ENCODE measurements at regions not wholly inside any gene's neighbourhood (a gene's known extent, or its start where the extent isn't known, plus 50 kb on each side); places are given as distances from the start of the nearest gene placed in this dataset.

- Histone ChIP-seq H3K4me1 (ENCODE audit: control insufficient read depth, insufficient read depth, low read length) (no peaks in the 10 kb centered on the region), H3K27me3 (ENCODE audit: control insufficient read depth, insufficient read depth) (no peaks in the 10 kb centered on the region), H3K4me3 (ENCODE audit: low read length) (no peak overlapping the region), H3K27ac (ENCODE audit: low read length) (no peak overlapping the region), H3K9me3 (ENCODE audit: control insufficient read depth, low read length) (no peaks in the 10 kb centered on the region)
- DNase-seq (no peak), ATAC-seq (no peak)
- intact Hi-C loops (cut with DNase I) = no loop called here
- 74% methylated on average over 5 of the region's 5 CpGs for WGBS
These were observed 140.1 kb upstream of the PARP11 start for GRCh38 chr12:4012977-4013968.

GRCh38 chr12:4012073-4012472 is 138.9 kb upstream of the PARP11 start:
- no peak for DNase-seq
- H3K4me1 ChIP-seq (ENCODE audit: control insufficient read depth, insufficient read depth, low read length) = no peaks in the 10 kb centered on the region
- no peak overlapping the region for H3K27ac ChIP-seq (ENCODE audit: low read length)
- no peaks in the 10 kb centered on the region for H3K9me3 ChIP-seq (ENCODE audit: control insufficient read depth, low read length)
- no peaks in the 10 kb centered on the region for H3K27me3 ChIP-seq (ENCODE audit: control insufficient read depth, insufficient read depth)
- no peak for ATAC-seq
- intact Hi-C loops (cut with DNase I) = no loop called here
- no peak overlapping the region for H3K4me3 ChIP-seq (ENCODE audit: low read length)

GRCh38 chr12:4011597-4011996 is 138.4 kb upstream of the PARP11 start:
- intact Hi-C loops (cut with DNase I) = no loop called here
- Histone ChIP-seq H3K9me3 (ENCODE audit: control insufficient read depth, low read length) (no peaks in the 10 kb centered on the region), H3K4me3 (ENCODE audit: low read length) (no peak overlapping the region), H3K4me1 (ENCODE audit: control insufficient read depth, insufficient read depth, low read length) (no peaks in the 10 kb centered on the region), H3K27me3 (ENCODE audit: control insufficient read depth, insufficient read depth) (no peaks in the 10 kb centered on the region), H3K27ac (ENCODE audit: low read length) (no peak overlapping the region)
- DNase-seq = no peak
- WGBS = 70% methylated on average over 5 of the region's 5 CpGs
- ATAC-seq = no peak

GRCh38 chr12:4009979-4010704 is 136.9 kb upstream of the PARP11 start:
- no peak for DNase-seq
- Histone ChIP-seq H3K27ac (ENCODE audit: low read length) (no peak overlapping the region), H3K27me3 (ENCODE audit: control insufficient read depth, insufficient read depth) (no peaks in the 10 kb centered on the region), H3K4me3 (ENCODE audit: low read length) (no peak overlapping the region), H3K9me3 (ENCODE audit: control insufficient read depth, low read length) (no peaks in the 10 kb centered on the region), H3K4me1 (ENCODE audit: control insufficient read depth, insufficient read depth, low read length) (no peaks in the 10 kb centered on the region)
- intact Hi-C loops (cut with DNase I) = no loop called here
- 89% methylated on average over 8 of the region's 8 CpGs for WGBS
- ATAC-seq = no peak

GRCh38 chr12:4006743-4007142 is 133.5 kb upstream of the PARP11 start:
- no peak overlapping the region for H3K4me3 ChIP-seq (ENCODE audit: low read length)
- H3K4me1 ChIP-seq (ENCODE audit: control insufficient read depth, insufficient read depth, low read length) = no peaks in the 10 kb centered on the region
- no peaks in the 10 kb centered on the region for H3K9me3 ChIP-seq (ENCODE audit: control insufficient read depth, low read length)
- intact Hi-C loops (cut with DNase I) = no loop called here
- DNase-seq = no peak
- H3K27me3 ChIP-seq (ENCODE audit: control insufficient read depth, insufficient read depth) = no peaks in the 10 kb centered on the region
- ATAC-seq = no peak
- no peak overlapping the region for H3K27ac ChIP-seq (ENCODE audit: low read length)
- 85% methylated on average over 4 of the region's 4 CpGs for WGBS

GRCh38 chr12:4005851-4006430 is 132.7 kb upstream of the PARP11 start:
- H3K27me3 ChIP-seq (ENCODE audit: control insufficient read depth, insufficient read depth) = no peaks in the 10 kb centered on the region

GRCh38 chr12:4003576-4003975 is 130.4 kb upstream of the PARP11 start:
- Histone ChIP-seq H3K9me3 (ENCODE audit: control insufficient read depth, low read length) (no peaks in the 10 kb centered on the region), H3K27me3 (ENCODE audit: control insufficient read depth, insufficient read depth) (no peaks in the 10 kb centered on the region), H3K27ac (ENCODE audit: low read length) (no peak overlapping the region), H3K4me3 (ENCODE audit: low read length) (no peak overlapping the region), H3K4me1 (ENCODE audit: control insufficient read depth, insufficient read depth, low read length) (no peaks in the 10 kb centered on the region)
- ATAC-seq (no peak), DNase-seq (no peak)
- 76% methylated on average over 4 of the region's 4 CpGs for WGBS
- intact Hi-C loops (cut with DNase I) = no loop called here

More at GRCh38 chr12:4005851-4006430, 132.7 kb upstream of the PARP11 start:
- intact Hi-C loops (cut with DNase I) = no loop called here
- Histone ChIP-seq H3K9me3 (ENCODE audit: control insufficient read depth, low read length) (no peaks in the 10 kb centered on the region), H3K4me3 (ENCODE audit: low read length) (no peak overlapping the region), H3K27ac (ENCODE audit: low read length) (no peak overlapping the region), H3K4me1 (ENCODE audit: control insufficient read depth, insufficient read depth, low read length) (no peaks in the 10 kb centered on the region)
- WGBS = 86% methylated on average over 15 of the region's 15 CpGs
- ATAC-seq (no peak), DNase-seq (no peak)

GRCh38 chr12:4002601-4003000 is 129.4 kb upstream of the PARP11 start:
- ATAC-seq (no peak), DNase-seq (no peak)

GRCh38 chr12:4001841-4002240 is 128.6 kb upstream of the PARP11 start:
- DNase-seq = no peak
- Histone ChIP-seq H3K27me3 (ENCODE audit: control insufficient read depth, insufficient read depth) (no peaks in the 10 kb centered on the region), H3K4me3 (ENCODE audit: low read length) (no peak overlapping the region), H3K27ac (ENCODE audit: low read length) (no peak overlapping the region), H3K9me3 (ENCODE audit: control insufficient read depth, low read length) (no peaks in the 10 kb centered on the region), H3K4me1 (ENCODE audit: control insufficient read depth, insufficient read depth, low read length) (no peaks in the 10 kb centered on the region)
- ATAC-seq = no peak
- WGBS = 94% methylated on average over 3 of the region's 3 CpGs
- intact Hi-C loops (cut with DNase I) = no loop called here

More at GRCh38 chr12:4002601-4003000, 129.4 kb upstream of the PARP11 start:
- no peak overlapping the region for H3K27ac ChIP-seq (ENCODE audit: low read length)
- intact Hi-C loops (cut with DNase I) = no loop called here
- 87% methylated on average over 2 of the region's 2 CpGs for WGBS
- no peaks in the 10 kb centered on the region for H3K27me3 ChIP-seq (ENCODE audit: control insufficient read depth, insufficient read depth)
- no peaks in the 10 kb centered on the region for H3K4me1 ChIP-seq (ENCODE audit: control insufficient read depth, insufficient read depth, low read length)
- no peaks in the 10 kb centered on the region for H3K9me3 ChIP-seq (ENCODE audit: control insufficient read depth, low read length)
- H3K4me3 ChIP-seq (ENCODE audit: low read length) = no peak overlapping the region

- H3K27me3 ChIP-seq (ENCODE audit: control insufficient read depth, insufficient read depth) = no peaks in the 10 kb centered on the region
- intact Hi-C loops (cut with DNase I) = no loop called here
- no peak overlapping the region for H3K27ac ChIP-seq (ENCODE audit: low read length)
- ATAC-seq (no peak), DNase-seq (no peak)
- H3K4me3 ChIP-seq (ENCODE audit: low read length) = no peak overlapping the region
- no peaks in the 10 kb centered on the region for H3K4me1 ChIP-seq (ENCODE audit: control insufficient read depth, insufficient read depth, low read length)
- no peaks in the 10 kb centered on the region for H3K9me3 ChIP-seq (ENCODE audit: control insufficient read depth, low read length)
These were observed 127.8 kb upstream of the PARP11 start for GRCh38 chr12:4001031-4001430.

- intact Hi-C loops (cut with DNase I) = loop anchor here in 3 of 4 donors (5.0 to 10.0 kb wide), 4 partner anchors 37 to 277 kb away; partner anchors contain the start of gene CCND2 (in 1 of the 3)
- Histone ChIP-seq H3K27me3 (ENCODE audit: control insufficient read depth, insufficient read depth) (no peaks in the 10 kb centered on the region), H3K9me3 (ENCODE audit: control insufficient read depth, low read length) (no peaks in the 10 kb centered on the region), H3K4me3 (ENCODE audit: low read length) (no peak overlapping the region), H3K4me1 (ENCODE audit: control insufficient read depth, insufficient read depth, low read length) (no peaks in the 10 kb centered on the region), H3K27ac (ENCODE audit: low read length) (no peak overlapping the region)
- DNase-seq (no peak), ATAC-seq (no peak)
- 90% methylated on average over 8 of the region's 8 CpGs for WGBS
These were observed 126.7 kb upstream of the PARP11 start for GRCh38 chr12:3999904-4000303.
